Epithelial cell of esophagus (primary cell): ENCODE measurements at regions not wholly inside any gene's neighbourhood (a gene's known extent, or its start where the extent isn't known, plus 50 kb on each side); places are given as distances from the start of the nearest gene placed in this dataset.

Experiments
- DNase-seq: peaks from one replicate; pipeline ENCODE4 v3.0.0; 2010; ENCODE audit warnings: low read depth
- H3K4me3 ChIP-seq: 2 replicates; pipeline ENCODE4 v1.5.1; 2011; ENCODE audit warnings: mild to moderate bottlenecking, low read length, control low read depth
- CTCF ChIP-seq: IDR thresholded peaks from 2 replicates; pipeline ENCODE4 v1.5.1; 2011; ENCODE audit warnings: low read depth, mild to moderate bottlenecking, low read length, control low read depth, inconsistent platforms; ENCODE audit not compliant: insufficient read depth; ENCODE audit errors: missing control alignments

GRCh38 chr16:64791756-64792155, 330.1 kb downstream of the CDH11 start:
- H3K4me3 ChIP-seq = no peak overlapping the region
- no peak for DNase-seq
- no peak for TF ChIP-seq CTCF

DNA sequence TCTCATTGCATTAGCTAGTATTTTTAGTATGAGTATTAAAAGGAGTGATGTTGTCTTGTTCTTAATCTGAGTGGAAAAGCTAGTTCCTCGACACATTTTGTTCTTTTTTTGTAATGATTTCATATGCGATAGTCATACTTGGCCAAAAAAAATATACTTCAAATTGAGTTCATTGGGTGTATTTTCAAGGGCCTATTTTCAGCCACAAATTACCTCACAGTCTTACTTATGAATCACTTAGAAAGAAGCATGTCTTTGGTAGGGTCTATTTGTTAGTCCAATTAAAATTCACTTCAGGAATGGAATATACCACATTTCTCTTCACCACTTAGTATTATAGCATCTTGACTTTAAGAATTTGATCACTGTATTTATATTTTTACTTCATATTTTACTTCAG, 337.2 kb downstream of the CDH11 start:
- no peak overlapping the region for H3K4me3 ChIP-seq
- TF ChIP-seq CTCF = no peak
- no peak for DNase-seq

DNA sequence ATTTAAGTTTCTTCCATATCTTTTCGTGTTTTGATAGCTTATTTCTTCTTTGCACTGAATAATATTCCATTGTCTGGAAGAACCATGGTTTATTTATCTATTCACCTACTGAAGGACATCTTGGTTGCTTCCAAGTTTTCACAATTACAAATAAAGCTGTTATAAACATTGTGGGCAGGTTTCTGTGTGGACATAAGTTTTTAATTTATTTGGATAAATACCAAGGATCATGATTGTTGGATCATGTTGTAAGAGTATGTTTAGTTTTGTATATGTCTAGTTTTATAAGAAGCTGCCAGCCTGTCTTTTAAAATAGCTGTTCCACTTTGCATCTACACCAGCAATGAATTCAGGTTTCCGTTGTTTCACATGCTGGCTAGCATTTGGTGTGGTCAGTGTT, 339.4 kb downstream of the CDH11 start:
- H3K4me3 ChIP-seq = no peak overlapping the region
- TF ChIP-seq CTCF = no peak
- no peak for DNase-seq

GRCh38 chr16:64780445-64780844, 341.4 kb downstream of the CDH11 start:
- H3K4me3 ChIP-seq = no peak overlapping the region
- DNase-seq = no peak
- TF ChIP-seq CTCF = no peak

GRCh38 chr16:64778777-64779176, 343.1 kb downstream of the CDH11 start:
- TF ChIP-seq CTCF = no peak
- DNase-seq = no peak
- H3K4me3 ChIP-seq = no peak overlapping the region

- DNase-seq = no peak
- TF ChIP-seq CTCF = no peak
- no peak overlapping the region for H3K4me3 ChIP-seq
These were observed 348.2 kb downstream of the CDH11 start for GRCh38 chr16:64773638-64774037.

GRCh38 chr16:64773184-64773583, 348.7 kb downstream of the CDH11 start:
- no peak for TF ChIP-seq CTCF
- DNase-seq = no peak
- no peak overlapping the region for H3K4me3 ChIP-seq
